A549 (cell line): ENCODE measurements at regions not wholly inside any gene's neighbourhood (a gene's known extent, or its start where the extent isn't known, plus 50 kb on each side); places are given as distances from the start of the nearest gene placed in this dataset.

ENCODE experiments used
- ATAC-seq, 2 experiments: fragments of 200-7000 bp in 1 of 2; fragments of >200 bp in 1 of 2; cut with Nextera tagmentation in 1 of 2; cut with Tn5 transposase in 1 of 2; 3 replicates each; pipeline versions ENCODE4 v1.8.0 to v1.9.1; 2018 to 2020; ENCODE audit warnings: mild to moderate bottlenecking in 1 of 2, moderate library complexity in 1 of 2
- CTCF ChIA-PET: fragments of 300-600 bp; sonication (Branson Sonifier 250); formaldehyde crosslinking; extraction: SDS; loops from one replicate; lab custom pipeline; 2021; ENCODE audit warnings: antibody characterized with exemption, inconsistent platforms; lab: Yijun Ruan, JAX
- POLR2A ChIA-PET: fragments of 350-600 bp; formaldehyde crosslinking; extraction: SDS; loops from one replicate; lab custom pipeline; 2021; ENCODE audit warnings: antibody characterized with exemption, inconsistent platforms; lab: Yijun Ruan, JAX
- DNase-seq, 2 experiments: peaks; one replicate each; pipeline versions ENCODE4 v3.0.0 to v3.0.0-alpha.2; 2011 to 2016; ENCODE audit warnings: low read depth in 1 of 2, low spot score in 1 of 2
- FAIRE-seq: peaks from 2 replicates; lab custom pipeline; 2011; peaks lifted over from hg19 to GRCh38; lab: Jason Lieb, UNC
- H3K27ac ChIP-seq, 2 experiments: fragments of >200 bp; sonication (Bioruptor Twin); formaldehyde crosslinking; 3 replicates each; pipeline ENCODE4 v1.5.1; 2016 to 2017
- H3K4me1 ChIP-seq: fragments of >200 bp; sonication (Bioruptor Twin); formaldehyde crosslinking; 3 replicates; pipeline ENCODE4 v1.6.1; 2016
- H3K4me2 ChIP-seq: fragments of >200 bp; sonication (Bioruptor Twin); formaldehyde crosslinking; 3 replicates; pipeline ENCODE4 v1.6.1; 2016
- H3K4me3 ChIP-seq: fragments of >200 bp; sonication (Bioruptor Twin); formaldehyde crosslinking; 3 replicates; pipeline ENCODE4 v1.5.1; 2016
- H3K9me3 ChIP-seq: fragments of >200 bp; sonication (Bioruptor Twin); formaldehyde crosslinking; 3 replicates; pipeline ENCODE4 v1.6.1; 2016
- BHLHE40 ChIP-seq: IDR thresholded peaks from 2 replicates; pipeline ENCODE4 v1.6.1; 2012; ENCODE audit warnings: low read depth, low read length, inconsistent platforms
- CBX8 ChIP-seq: fragments of 200-600 bp; sonication (generic); IDR thresholded peaks from 2 replicates; pipeline ENCODE4 v1.6.1; 2016
- CHD2 ChIP-seq: fragments of 150-350 bp; IDR thresholded peaks from 2 replicates; pipeline ENCODE4 v1.6.1; 2014; ENCODE audit warnings: low read length; ENCODE audit not compliant: partially characterized antibody
- EHF ChIP-seq: fragments of 250-450 bp; sonication (Bioruptor Pico); IDR thresholded peaks from 2 replicates; pipeline ENCODE4 v1.5.0; 2020; ENCODE audit warnings: mild to moderate bottlenecking
- EHMT2 ChIP-seq: fragments of 200-600 bp; sonication (generic); IDR thresholded peaks from 2 replicates; pipeline ENCODE4 v1.6.1; 2016; ENCODE audit warnings: antibody characterized with exemption, low read depth, mild to moderate bottlenecking, moderate library complexity
- FOSB ChIP-seq: fragments of 250-450 bp; sonication (Bioruptor Pico); IDR thresholded peaks from 2 replicates; pipeline ENCODE4 v1.5.0; 2020; ENCODE audit warnings: mild to moderate bottlenecking, moderate library complexity
- HDAC2 ChIP-seq: fragments of 200-600 bp; sonication (generic); IDR thresholded peaks from 2 replicates; pipeline ENCODE4 v1.6.1; 2016
- NFE2L2 ChIP-seq: fragments of 150-350 bp; conservative IDR thresholded peaks from 2 replicates; pipeline ENCODE4 v1.6.1; 2014; ENCODE audit warnings: low read length
- POLR2A ChIP-seq: IDR thresholded peaks from 2 replicates; pipeline ENCODE4 v1.6.1; 2012; ENCODE audit warnings: mild to moderate bottlenecking, low read length
- POLR2AphosphoS2 ChIP-seq: conservative IDR thresholded peaks from 2 replicates; pipeline ENCODE4 v1.6.1; 2012; ENCODE audit warnings: low read length, improper control_type of control experiment, inconsistent platforms
- REST ChIP-seq: fragments of 200-600 bp; sonication (generic); IDR thresholded peaks from 2 replicates; pipeline ENCODE4 v1.6.1; 2016; ENCODE audit warnings: antibody characterized with exemption, mild to moderate bottlenecking, moderate library complexity
- RFX5 ChIP-seq: fragments of 450-650 bp; IDR thresholded peaks from 2 replicates; pipeline ENCODE4 v1.7.1; 2014; ENCODE audit warnings: antibody characterized with exemption, mild to moderate bottlenecking, moderate library complexity
- SREBF2 ChIP-seq: fragments of 450-650 bp; IDR thresholded peaks from 2 replicates; pipeline ENCODE4 v1.6.1; 2014; ENCODE audit warnings: mild to moderate bottlenecking, moderate library complexity
- TFCP2L1 ChIP-seq: fragments of 250-450 bp; sonication (Bioruptor Pico); IDR thresholded peaks from 2 replicates; pipeline ENCODE4 v1.5.0; 2021; ENCODE audit warnings: mild to moderate bottlenecking
- TP53 ChIP-seq: fragments of 250-450 bp; sonication (Bioruptor Pico); IDR thresholded peaks from 2 replicates; pipeline ENCODE4 v1.5.0; 2021; ENCODE audit warnings: mild to moderate bottlenecking, moderate library complexity
- USF2 ChIP-seq: fragments of 450-650 bp; IDR thresholded peaks from 2 replicates; pipeline ENCODE4 v1.6.1; 2014; ENCODE audit warnings: antibody characterized with exemption
- ZC3H11A ChIP-seq: fragments of 450-650 bp; IDR thresholded peaks from 2 replicates; pipeline ENCODE4 v1.6.1; 2014; ENCODE audit warnings: antibody characterized with exemption, mild to moderate bottlenecking
- WGBS: methylation state at CpG from one replicate; pipeline ENCODE4 v1.1.6; 2017; ENCODE audit errors: missing lambda C conversion rate; 5-methylcytosine and 5-hydroxymethylcytosine counted together
- TF ChIP-seq, protein P1 (sequence below): IDR thresholded peaks from 2 replicates; pipeline ENCODE4 v1.6.1; 2012; ENCODE audit warnings: low read depth, borderline replicate concordance
- TF ChIP-seq, protein P2 (sequence below): IDR thresholded peaks from 2 replicates; pipeline ENCODE4 v1.6.1; 2012
- TF ChIP-seq, protein P3 (sequence below): fragments of 150-350 bp; IDR thresholded peaks from 2 replicates; pipeline ENCODE4 v1.6.1; 2014; ENCODE audit warnings: low read depth, mild to moderate bottlenecking, low read length

DNA sequence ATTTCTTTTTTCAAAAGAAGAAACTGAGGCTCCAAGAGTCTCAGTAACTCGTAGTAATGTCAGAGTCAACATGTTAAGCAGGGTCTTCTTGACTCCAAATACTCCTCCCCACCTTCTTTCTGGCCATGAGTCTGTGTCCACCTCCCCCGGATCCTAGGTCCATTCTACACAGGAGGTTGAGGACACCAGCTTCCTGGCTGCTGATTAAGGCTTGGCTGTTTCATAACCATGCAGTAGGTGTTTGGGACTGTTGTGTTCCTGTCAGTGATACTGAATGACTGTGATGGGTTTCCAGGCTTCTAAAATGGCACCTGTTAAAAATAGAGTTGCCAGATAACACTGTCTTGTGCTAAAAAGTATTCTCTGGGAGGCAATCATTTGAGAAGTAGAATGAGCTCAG lies 130.8 kb upstream of the IL12A start:
- no peak overlapping the region for H3K4me2 ChIP-seq
- H3K9me3 ChIP-seq, result no peaks in the 10 kb centered on the region
- peaks cover 44% of the 10 kb centered on the region for H3K4me1 ChIP-seq
- ChIA-PET CTCF (interaction anchor here (0.7 to 3.2 kb wide), 3 partner anchors 27 to 555 kb away, joined by 4 to 10 read pairs (median 7); no protein-coding TSS in a partner anchor), POLR2A (no interaction called here)
- no peak for TF ChIP-seq USF2
- no peak for TF ChIP-seq REST
- TF ChIP-seq NFE2L2, result no peak
- TF ChIP-seq POLR2A, result no peak
- no peak for TF ChIP-seq SREBF2
- no peak for TF ChIP-seq BHLHE40
- TF ChIP-seq POLR2AphosphoS2, result no peak
- TF ChIP-seq TFCP2L1 (CRISPR knock-in tag), result no peak
- no peak for TF ChIP-seq HDAC2
- TF ChIP-seq, protein P1, sequence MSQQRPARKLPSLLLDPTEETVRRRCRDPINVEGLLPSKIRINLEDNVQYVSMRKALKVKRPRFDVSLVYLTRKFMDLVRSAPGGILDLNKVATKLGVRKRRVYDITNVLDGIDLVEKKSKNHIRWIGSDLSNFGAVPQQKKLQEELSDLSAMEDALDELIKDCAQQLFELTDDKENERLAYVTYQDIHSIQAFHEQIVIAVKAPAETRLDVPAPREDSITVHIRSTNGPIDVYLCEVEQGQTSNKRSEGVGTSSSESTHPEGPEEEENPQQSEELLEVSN, result no peak
- no peak for TF ChIP-seq EHF (CRISPR knock-in tag)
- TF ChIP-seq ZC3H11A, result no peak
- TF ChIP-seq, protein P2, sequence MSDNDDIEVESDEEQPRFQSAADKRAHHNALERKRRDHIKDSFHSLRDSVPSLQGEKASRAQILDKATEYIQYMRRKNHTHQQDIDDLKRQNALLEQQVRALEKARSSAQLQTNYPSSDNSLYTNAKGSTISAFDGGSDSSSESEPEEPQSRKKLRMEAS, result no peak
- TF ChIP-seq, protein P3, sequence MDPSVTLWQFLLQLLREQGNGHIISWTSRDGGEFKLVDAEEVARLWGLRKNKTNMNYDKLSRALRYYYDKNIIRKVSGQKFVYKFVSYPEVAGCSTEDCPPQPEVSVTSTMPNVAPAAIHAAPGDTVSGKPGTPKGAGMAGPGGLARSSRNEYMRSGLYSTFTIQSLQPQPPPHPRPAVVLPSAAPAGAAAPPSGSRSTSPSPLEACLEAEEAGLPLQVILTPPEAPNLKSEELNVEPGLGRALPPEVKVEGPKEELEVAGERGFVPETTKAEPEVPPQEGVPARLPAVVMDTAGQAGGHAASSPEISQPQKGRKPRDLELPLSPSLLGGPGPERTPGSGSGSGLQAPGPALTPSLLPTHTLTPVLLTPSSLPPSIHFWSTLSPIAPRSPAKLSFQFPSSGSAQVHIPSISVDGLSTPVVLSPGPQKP, result no peak
- TF ChIP-seq FOSB (CRISPR knock-in tag), result no peak
- no peak for TF ChIP-seq RFX5
- TF ChIP-seq CHD2, result no peak
- TF ChIP-seq TP53 (CRISPR knock-in tag), result no peak
- TF ChIP-seq CBX8, result no peak
- TF ChIP-seq EHMT2, result no peak
- WGBS, result 96% methylated on average over 2 of the region's 2 CpGs
- FAIRE-seq (no peak), DNase-seq (no peak), ATAC-seq (no peak)
- no peak overlapping the region; a peak in 1 of 6 replicates for H3K27ac ChIP-seq
- H3K4me3 ChIP-seq, result no peak overlapping the region

DNA sequence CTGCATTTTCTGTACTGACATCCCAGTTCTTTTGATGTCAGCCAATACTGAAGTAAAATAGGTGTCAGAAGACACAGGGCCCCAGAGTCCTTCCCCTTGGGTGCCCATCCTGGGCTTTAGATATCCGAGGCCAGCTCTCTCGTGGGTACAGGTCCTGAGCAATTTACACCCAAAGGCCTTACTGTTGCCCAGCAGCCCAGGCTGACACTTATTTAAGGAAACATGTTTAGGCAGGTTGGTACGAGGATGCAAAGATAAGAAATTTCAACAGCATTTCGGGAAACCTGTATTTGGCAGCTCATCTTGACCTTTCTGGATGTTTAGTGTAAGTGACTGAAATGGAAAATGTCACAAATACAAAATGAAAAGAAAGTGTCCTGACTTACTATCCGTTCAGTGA lies 130.0 kb upstream of the IL12A start:
- no peak for FAIRE-seq
- Histone ChIP-seq H3K9me3 (no peaks in the 10 kb centered on the region), H3K27ac (no peak overlapping the region; a peak in 2 of 6 replicates), H3K4me2 (no peak overlapping the region), H3K4me3 (no peak overlapping the region), H3K4me1 (peaks cover 36% of the 10 kb centered on the region)
- no peak for ATAC-seq
- no peak for TF ChIP-seq RFX5
- ChIA-PET CTCF (interaction anchor here (1.5 to 3.2 kb wide), 3 partner anchors 30 to 148 kb away, joined by 5 to 10 read pairs (median 5); partner anchors contain the start of gene IL12A), POLR2A (no interaction called here)
- 78% methylated on average over 5 of the region's 5 CpGs for WGBS
- DNase-seq, result no peak
